OCI-LY1 (cell line): ENCODE measurements at regions not wholly inside any gene's neighbourhood (a gene's known extent, or its start where the extent isn't known, plus 50 kb on each side); places are given as distances from the start of the nearest gene placed in this dataset.

Experiments
- H2AFZ ChIP-seq: fragments of 200-600 bp; sonication (generic), shearing (Covaris generic); 2 replicates; pipeline ENCODE4 v1.6.0; 2014; ENCODE audit warnings: antibody characterized with exemption, mild to moderate bottlenecking, low read length
- H3F3A ChIP-seq: fragments of 200-600 bp; sonication (generic), shearing (Covaris generic); 2 replicates; pipeline ENCODE4 v1.6.0; 2014; ENCODE audit warnings: mild to moderate bottlenecking, antibody characterized with exemption, low read length, moderate library complexity; ENCODE audit not compliant: insufficient read depth
- H3K27ac ChIP-seq: fragments of 200-600 bp; sonication (generic); 2 replicates; pipeline ENCODE4 v1.5.1; 2014; ENCODE audit warnings: low read length, mixed run types, mild to moderate bottlenecking, low read depth; ENCODE audit not compliant: poor library complexity, severe bottlenecking
- H3K27me3 ChIP-seq: fragments of 200-600 bp; sonication (generic); 2 replicates; pipeline ENCODE4 v1.6.0; 2014; ENCODE audit warnings: antibody characterized with exemption, mild to moderate bottlenecking, low read length, moderate library complexity; ENCODE audit not compliant: insufficient read depth
- H3K36me3 ChIP-seq: fragments of 200-600 bp; sonication (generic); 2 replicates; pipeline ENCODE4 v1.6.1; 2014; ENCODE audit warnings: mild to moderate bottlenecking, antibody characterized with exemption, low read length, moderate library complexity, mixed read lengths; ENCODE audit not compliant: insufficient read depth
- H3K4me1 ChIP-seq: fragments of 200-600 bp; sonication (generic); 2 replicates; pipeline ENCODE4 v1.5.1; 2014; ENCODE audit warnings: mild to moderate bottlenecking, low read length, moderate library complexity; ENCODE audit not compliant: insufficient read depth, severe bottlenecking
- H3K4me2 ChIP-seq: fragments of 200-600 bp; sonication (generic), shearing (Covaris generic); 2 replicates; pipeline ENCODE4 v1.6.1; 2014; ENCODE audit warnings: low read length
- H3K4me3 ChIP-seq: fragments of 200-600 bp; sonication (generic); 2 replicates; pipeline ENCODE4 v1.5.1; 2014; ENCODE audit warnings: low read length, low read depth, mild to moderate bottlenecking, mixed read lengths; ENCODE audit not compliant: poor library complexity, severe bottlenecking
- H3K79me2 ChIP-seq: fragments of 200-600 bp; shearing (Covaris generic); 2 replicates; pipeline ENCODE4 v1.6.1; 2016; ENCODE audit warnings: mixed run types, low read length, mixed read lengths; ENCODE audit not compliant: insufficient read depth
- H3K9ac ChIP-seq: fragments of 200-600 bp; sonication (generic), shearing (Covaris generic); 2 replicates; pipeline ENCODE4 v1.6.1; 2014; ENCODE audit warnings: mild to moderate bottlenecking, low read length, mixed read lengths
- H3K9me2 ChIP-seq: fragments of 200-600 bp; sonication (generic), shearing (Covaris generic); 2 replicates; pipeline ENCODE4 v1.6.1; 2014; ENCODE audit warnings: low read depth, mild to moderate bottlenecking, low read length, mixed read lengths
- H3K9me3 ChIP-seq: fragments of 200-600 bp; shearing (Covaris generic); 2 replicates; pipeline ENCODE4 v1.6.1; 2014; ENCODE audit warnings: low read length, mixed read lengths
- H4K20me1 ChIP-seq: fragments of 200-600 bp; sonication (generic), shearing (Covaris generic); 2 replicates; pipeline ENCODE4 v1.6.0; 2016; ENCODE audit warnings: mild to moderate bottlenecking, low read length; ENCODE audit not compliant: insufficient read depth
- CTCF ChIP-seq: fragments of 200-600 bp; sonication (generic), shearing (Covaris generic); IDR thresholded peaks from 2 replicates; pipeline ENCODE4 v1.5.1; 2017; ENCODE audit warnings: mild to moderate bottlenecking, antibody characterized with exemption, low read length, moderate library complexity, mixed read lengths
- EZH2 ChIP-seq: fragments of 200-600 bp; sonication (generic), shearing (Covaris generic); IDR thresholded peaks from 2 replicates; pipeline ENCODE4 v1.8.0; 2017; ENCODE audit warnings: borderline replicate concordance, mixed run types, mild to moderate bottlenecking, antibody characterized with exemption, low read length, moderate library complexity, mixed read lengths

- no peak overlapping the region for H3K9ac ChIP-seq
- no peaks in the 10 kb centered on the region for H3K4me1 ChIP-seq
- no peaks in the 10 kb centered on the region for H3K27me3 ChIP-seq
- H3K4me3 ChIP-seq, result no peak overlapping the region
- no peaks in the 10 kb centered on the region for H3K9me3 ChIP-seq
- no peak overlapping the region for H3K4me2 ChIP-seq
- no peaks in the 10 kb centered on the region for H3F3A ChIP-seq
- no peak overlapping the region for H2AFZ ChIP-seq
- TF ChIP-seq CTCF (no peak), EZH2 (no peak)
- H3K27ac ChIP-seq, result no peak overlapping the region
- H3K9me2 ChIP-seq, result no peaks in the 10 kb centered on the region
- no peaks in the 10 kb centered on the region for H3K36me3 ChIP-seq
- no peaks in the 10 kb centered on the region for H4K20me1 ChIP-seq
- no peaks in the 10 kb centered on the region for H3K79me2 ChIP-seq
Measured at GRCh38 chr6:69617163-69617562, 179.6 kb downstream of the LMBRD1 start.

GRCh38 chr6:69609836-69610472 is 186.9 kb downstream of the LMBRD1 start:
- no peaks in the 10 kb centered on the region for H3K36me3 ChIP-seq
- H3K4me3 ChIP-seq, result no peak overlapping the region
- no peak overlapping the region for H3K27ac ChIP-seq
- H3K4me1 ChIP-seq, result no peaks in the 10 kb centered on the region
- H3K79me2 ChIP-seq, result no peaks in the 10 kb centered on the region
- H3F3A ChIP-seq, result no peaks in the 10 kb centered on the region
- no peak overlapping the region for H3K4me2 ChIP-seq
- H3K9me2 ChIP-seq, result no peaks in the 10 kb centered on the region
- H3K9ac ChIP-seq, result no peak overlapping the region
- no peaks in the 10 kb centered on the region for H4K20me1 ChIP-seq
- TF ChIP-seq CTCF (no peak), EZH2 (no peak)
- H2AFZ ChIP-seq, result no peak overlapping the region
- H3K9me3 ChIP-seq, result no peaks in the 10 kb centered on the region
- no peaks in the 10 kb centered on the region for H3K27me3 ChIP-seq

- no peaks in the 10 kb centered on the region for H3K36me3 ChIP-seq
- H3K4me3 ChIP-seq, result no peak overlapping the region
- no peaks in the 10 kb centered on the region for H3K27me3 ChIP-seq
- H3K4me1 ChIP-seq, result no peaks in the 10 kb centered on the region
- no peak overlapping the region for H2AFZ ChIP-seq
- no peaks in the 10 kb centered on the region for H3K9me3 ChIP-seq
- H4K20me1 ChIP-seq, result no peaks in the 10 kb centered on the region
- TF ChIP-seq CTCF (no peak), EZH2 (no peak)
- H3K9me2 ChIP-seq, result no peaks in the 10 kb centered on the region
- H3K9ac ChIP-seq, result no peak overlapping the region
- H3K27ac ChIP-seq, result no peak overlapping the region
- no peak overlapping the region for H3K4me2 ChIP-seq
- H3K79me2 ChIP-seq, result no peaks in the 10 kb centered on the region
- H3F3A ChIP-seq, result no peaks in the 10 kb centered on the region
Measured at GRCh38 chr6:69601132-69601531, 195.7 kb downstream of the LMBRD1 start.
